OCI-LY3 (cell line): ENCODE measurements at regions not wholly inside any gene's neighbourhood (a gene's known extent, or its start where the extent isn't known, plus 50 kb on each side); places are given as distances from the start of the nearest gene placed in this dataset.

ENCODE experiments used
- CTCF ChIP-seq: fragments of 200-600, 300-600 bp; sonication (generic); IDR thresholded peaks from 2 replicates; pipeline ENCODE4 v1.5.1; 2014; ENCODE audit warnings: antibody characterized with exemption, low read length, low read depth
- EZH2phosphoT487 ChIP-seq: fragments of 200-600 bp; shearing (Covaris generic); IDR thresholded peaks from 2 replicates; pipeline ENCODE4 v1.6.1; 2018; ENCODE audit warnings: antibody characterized with exemption, mixed run types, low read depth

GRCh38 chr14:52150162-52150561, 81.3 kb upstream of the NID2 start:
- TF ChIP-seq CTCF, result no peak
- TF ChIP-seq EZH2phosphoT487, result no peak
